ENCODE measurements at regions not wholly inside any gene's neighbourhood (a gene's known extent, or its start where the extent isn't known, plus 50 kb on each side); places are given as distances from the start of the nearest gene placed in this dataset.
"Not testable (repeated sequence)": the region's sequence is repeated elsewhere in the genome, so short reads cannot be mapped to it uniquely, and the experiment has no call there.

GRCh38 chr16:29210299-29211150, 196.0 kb downstream of the NPIPB11 start:
- not testable (repeated sequence) for TF ChIP-seq POLR2AphosphoS5, CTCF (IDR thresholded peaks at IDR 0.05)
